ENCODE measurements at regions not wholly inside any gene's neighbourhood (a gene's known extent, or its start where the extent isn't known, plus 50 kb on each side); places are given as distances from the start of the nearest gene placed in this dataset.

DNA sequence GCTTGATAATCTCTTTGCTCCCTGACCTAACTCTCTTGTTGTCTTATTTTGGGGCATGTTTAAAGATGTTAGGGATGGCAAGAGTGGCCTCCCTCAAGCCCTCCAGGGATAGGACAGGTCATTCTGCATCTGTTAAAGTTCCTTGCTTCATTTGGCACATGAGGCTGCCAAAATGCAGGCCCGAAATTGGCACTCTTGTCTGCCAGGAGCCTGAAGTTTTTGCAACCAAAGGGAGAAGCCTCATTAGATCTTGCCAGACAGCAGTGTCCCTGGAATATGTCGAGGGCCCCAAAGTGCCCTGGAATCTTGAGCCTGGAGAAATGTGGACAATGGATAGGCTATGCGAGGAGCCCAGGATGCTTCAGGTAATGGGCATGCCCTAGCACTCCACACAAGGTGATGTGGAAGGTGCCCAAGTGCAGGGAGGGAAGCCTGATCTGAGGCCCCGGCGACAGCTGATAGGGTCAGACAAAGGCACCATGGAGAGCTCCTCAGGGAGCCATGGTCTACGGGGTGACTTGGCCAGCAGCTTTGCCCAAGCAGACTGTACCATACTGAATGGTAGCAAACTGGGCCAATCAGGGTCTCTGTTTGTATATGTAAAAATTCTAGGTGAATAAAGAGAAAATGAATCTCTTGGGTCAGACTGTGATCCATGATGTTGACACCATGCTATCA, 173.0 kb upstream of the WSCD2 start:
- DNase-seq: no peak
- in situ Hi-C loops (cut with MboI; ENCODE audit: low pct_unique_long_range_greater_than_20kb, low sequenced_read_pairs): no loop called here

DNA sequence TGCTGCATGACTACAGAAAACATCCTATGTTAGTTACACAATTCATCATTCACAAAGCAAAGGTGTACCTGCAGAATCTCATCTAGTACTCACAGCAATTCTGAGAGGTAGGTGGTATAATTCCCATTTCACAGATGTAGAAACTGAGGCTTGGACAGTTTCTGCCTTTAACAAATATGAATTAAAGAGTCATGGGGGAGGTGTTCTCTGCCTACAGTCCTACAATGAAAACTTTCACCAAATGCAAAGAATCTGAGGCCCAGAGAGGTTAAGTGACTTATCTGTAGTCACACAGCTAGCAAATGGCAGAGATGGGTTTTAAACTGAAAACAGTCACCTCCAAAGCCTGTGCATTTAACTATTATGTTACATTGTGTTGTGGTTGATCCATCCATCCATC, 171.6 kb upstream of the WSCD2 start:
- DNase-seq: no peak
- in situ Hi-C loops (cut with MboI; ENCODE audit: low pct_unique_long_range_greater_than_20kb, low sequenced_read_pairs): no loop called here

DNA sequence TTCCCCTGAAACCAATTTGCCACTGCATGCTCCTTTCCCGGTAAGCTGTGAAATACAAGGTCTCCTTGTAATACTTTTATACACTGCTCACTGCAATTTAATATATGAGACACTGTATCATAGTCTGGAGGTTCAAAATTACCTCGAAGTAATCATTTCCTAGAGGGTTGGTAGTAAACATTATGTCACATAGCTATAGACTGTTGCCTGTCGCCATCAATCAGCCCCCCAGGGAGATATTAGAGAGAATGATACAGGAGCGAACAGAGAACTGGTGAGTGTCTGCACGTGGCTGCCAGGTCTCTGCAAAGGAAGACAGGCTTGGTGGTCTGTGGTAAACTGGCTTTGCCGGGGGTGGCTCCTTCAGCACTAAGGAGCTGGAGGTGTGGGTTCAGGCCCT, 165.5 kb upstream of the WSCD2 start:
- no peak for DNase-seq
- in situ Hi-C loops (cut with MboI; ENCODE audit: low pct_unique_long_range_greater_than_20kb, low sequenced_read_pairs): no loop called here

DNA sequence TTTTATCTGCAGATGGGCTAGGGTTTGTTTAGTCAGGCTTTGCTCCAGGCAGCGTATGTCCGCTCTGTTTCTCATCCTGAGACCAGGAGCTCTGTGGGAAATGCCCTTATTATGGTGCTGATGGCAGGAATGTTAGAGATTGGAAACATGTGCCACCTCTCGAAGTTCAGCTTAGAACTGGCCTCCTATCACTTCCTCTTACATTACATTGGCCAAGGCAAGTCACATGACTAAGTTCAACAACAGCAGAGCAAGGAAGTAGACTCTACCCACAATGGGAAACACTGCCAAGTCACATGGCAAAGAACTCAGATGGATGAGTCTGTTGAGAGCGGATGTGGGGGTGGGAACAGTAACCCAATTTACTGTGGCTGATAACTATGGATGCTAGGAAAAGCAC, 161.9 kb upstream of the WSCD2 start:
- DNase-seq: no peak

DNA sequence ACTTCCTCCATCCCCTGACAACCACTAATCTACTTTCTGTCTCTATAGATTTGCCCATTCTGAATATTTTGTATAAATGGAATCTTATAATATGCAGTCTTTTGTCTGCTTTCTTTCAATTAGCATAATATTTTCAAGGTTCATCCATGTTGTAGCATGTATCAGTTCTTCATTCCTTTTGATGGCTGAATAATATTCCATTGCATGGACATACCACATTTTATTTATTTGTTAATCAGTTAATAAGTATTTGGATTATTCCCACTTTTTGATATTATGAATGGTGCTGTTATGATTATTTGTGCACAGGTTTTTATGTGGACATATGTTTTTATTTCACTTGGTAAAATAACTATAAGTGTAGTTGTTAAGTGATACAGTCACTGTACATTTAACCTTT, 155.1 kb upstream of the WSCD2 start:
- DNase-seq: no peak
- in situ Hi-C loops (cut with MboI; ENCODE audit: low pct_unique_long_range_greater_than_20kb, low sequenced_read_pairs): no loop called here

More for the DNA sequence above, 161.9 kb upstream of the WSCD2 start:
- in situ Hi-C loops (cut with MboI; ENCODE audit: low pct_unique_long_range_greater_than_20kb, low sequenced_read_pairs): no loop called here

DNA sequence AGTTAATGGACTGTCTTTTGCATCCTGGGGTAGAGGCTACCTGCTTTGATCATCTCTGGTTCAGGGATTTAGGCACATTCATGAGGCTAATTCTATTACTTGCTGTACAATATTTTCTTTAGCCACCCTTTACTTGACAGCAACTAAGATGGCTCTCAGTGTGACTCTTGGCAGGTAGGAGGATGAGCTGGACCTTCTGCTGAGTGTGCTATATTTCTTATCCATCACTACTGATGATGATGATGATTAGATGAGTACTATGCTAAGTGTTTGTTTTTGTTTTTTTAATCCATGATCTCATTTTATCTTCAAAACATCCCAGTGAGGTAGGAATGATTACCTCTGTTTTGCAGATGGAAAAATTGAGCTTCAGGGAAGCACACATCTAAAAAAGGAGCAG, 152.8 kb upstream of the WSCD2 start:
- in situ Hi-C loops (cut with MboI; ENCODE audit: low pct_unique_long_range_greater_than_20kb, low sequenced_read_pairs): no loop called here

DNA sequence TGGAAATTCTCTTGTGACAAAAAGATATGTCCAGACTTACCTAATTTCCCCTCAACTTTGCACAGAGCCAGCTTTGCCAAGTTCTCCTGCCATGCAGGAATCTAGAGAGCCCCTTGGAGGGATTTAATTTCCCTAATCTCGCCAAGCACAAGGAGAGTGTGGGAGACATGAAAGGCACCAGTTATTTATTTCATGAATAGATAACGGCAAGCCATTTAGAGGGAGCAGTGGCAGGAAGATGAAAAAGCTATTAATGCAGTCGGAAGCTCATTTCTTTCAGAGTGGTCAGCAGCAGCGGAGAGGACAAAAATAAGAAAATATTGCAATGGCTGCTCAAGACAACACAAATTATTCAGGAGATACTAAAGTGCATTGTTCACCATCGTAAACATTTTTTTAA, 150.9 kb upstream of the WSCD2 start:
- in situ Hi-C loops (cut with MboI; ENCODE audit: low pct_unique_long_range_greater_than_20kb, low sequenced_read_pairs): no loop called here
- no peak for DNase-seq

More for the DNA sequence above, 152.8 kb upstream of the WSCD2 start:
- DNase-seq: no peak

DNA sequence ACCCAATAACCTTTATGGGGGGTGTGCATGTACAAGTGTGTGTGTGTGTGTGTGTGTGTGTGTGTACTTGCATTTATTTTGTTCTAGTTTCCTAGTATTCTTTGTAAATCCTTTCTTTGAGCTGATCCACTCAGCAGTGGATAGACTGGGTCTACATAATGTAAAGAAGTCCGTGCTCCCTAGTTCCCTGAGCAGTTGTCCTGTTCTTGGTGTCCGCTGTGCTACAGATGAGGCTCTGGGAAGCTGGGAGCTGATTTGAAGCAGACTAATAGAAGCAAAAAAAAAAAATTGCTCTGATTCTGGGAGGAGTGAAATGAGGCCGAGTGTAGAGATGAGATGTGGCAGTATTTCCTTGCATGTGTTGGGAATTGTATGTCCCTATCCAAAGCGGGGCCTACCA, 150.4 kb upstream of the WSCD2 start:
- DNase-seq: no peak
- in situ Hi-C loops (cut with MboI; ENCODE audit: low pct_unique_long_range_greater_than_20kb, low sequenced_read_pairs): no loop called here

DNA sequence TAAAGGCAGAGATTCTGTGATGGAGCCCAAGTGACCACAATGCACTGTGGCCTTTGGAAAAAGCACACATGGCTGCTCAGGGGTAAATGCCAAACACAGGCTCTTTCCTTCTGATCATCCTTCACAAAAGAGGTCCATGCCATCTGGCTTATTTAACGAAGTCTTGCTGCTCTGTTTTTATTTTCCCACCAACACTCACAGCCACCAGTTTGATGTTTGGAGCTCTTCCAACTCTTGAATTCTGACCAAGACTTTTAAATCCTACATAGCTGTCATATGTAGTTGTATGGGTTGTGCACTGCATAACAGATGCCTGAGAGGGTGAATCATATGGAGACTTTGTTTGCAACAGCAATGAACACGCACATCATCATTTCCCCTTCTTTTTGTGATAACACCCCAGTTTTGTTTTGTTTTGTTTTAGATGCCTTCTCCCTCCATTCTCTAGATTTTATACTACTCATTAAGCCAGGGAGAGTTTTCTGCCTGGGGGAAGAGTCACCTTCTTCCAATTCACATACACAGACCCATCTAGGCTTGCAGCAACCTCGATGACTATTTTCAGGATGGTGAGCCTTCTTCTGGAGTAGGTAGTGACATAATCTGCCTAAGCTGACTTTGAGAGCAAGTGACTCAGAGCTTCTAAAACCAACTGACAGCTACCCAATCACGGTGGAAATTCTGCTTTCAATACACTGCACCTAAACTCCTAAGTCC, 145.2 kb upstream of the WSCD2 start:
- in situ Hi-C loops (cut with MboI; ENCODE audit: low pct_unique_long_range_greater_than_20kb, low sequenced_read_pairs): no loop called here
- DNase-seq: no peak

DNA sequence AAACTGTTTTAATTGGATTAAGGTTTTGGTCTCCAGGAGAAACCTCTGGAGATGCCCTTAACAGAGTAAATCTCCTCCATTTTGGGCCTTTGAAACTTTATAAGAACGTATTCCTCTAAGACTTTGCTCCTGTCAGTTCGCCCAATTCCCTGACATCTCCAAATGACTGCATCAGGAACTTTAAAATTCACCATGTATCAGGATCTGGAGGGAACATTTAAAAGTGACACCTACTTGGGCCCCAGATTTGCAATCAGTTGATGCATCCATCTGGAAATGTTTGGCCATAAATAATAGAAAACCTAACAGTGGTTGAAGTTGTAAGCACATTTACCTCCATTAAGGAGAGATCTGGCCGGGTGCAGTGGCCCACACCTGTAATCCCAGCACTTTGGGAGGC, 144.1 kb upstream of the WSCD2 start:
- in situ Hi-C loops (cut with MboI; ENCODE audit: low pct_unique_long_range_greater_than_20kb, low sequenced_read_pairs): no loop called here
- DNase-seq: no peak

DNA sequence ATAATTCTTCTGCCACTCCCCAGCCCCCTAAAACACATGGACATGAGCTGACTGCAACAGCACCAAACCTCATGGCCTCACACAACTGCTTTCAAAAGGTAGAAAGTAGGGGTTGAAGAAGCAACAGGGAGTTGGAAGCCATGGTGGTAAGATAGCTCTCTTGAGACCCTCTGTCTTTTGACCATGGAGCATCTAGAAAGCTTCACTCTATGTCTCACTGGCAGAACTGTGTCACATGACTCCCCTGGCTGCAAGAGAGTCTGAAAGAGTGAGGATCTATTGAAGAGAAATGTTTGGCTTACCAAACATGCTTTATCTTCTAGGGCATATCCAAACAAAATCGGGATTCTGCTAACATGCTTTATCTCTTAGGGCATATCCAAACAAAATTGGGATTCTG, 142.9 kb upstream of the WSCD2 start:
- no peak for DNase-seq
- in situ Hi-C loops (cut with MboI; ENCODE audit: low pct_unique_long_range_greater_than_20kb, low sequenced_read_pairs): no loop called here

DNA sequence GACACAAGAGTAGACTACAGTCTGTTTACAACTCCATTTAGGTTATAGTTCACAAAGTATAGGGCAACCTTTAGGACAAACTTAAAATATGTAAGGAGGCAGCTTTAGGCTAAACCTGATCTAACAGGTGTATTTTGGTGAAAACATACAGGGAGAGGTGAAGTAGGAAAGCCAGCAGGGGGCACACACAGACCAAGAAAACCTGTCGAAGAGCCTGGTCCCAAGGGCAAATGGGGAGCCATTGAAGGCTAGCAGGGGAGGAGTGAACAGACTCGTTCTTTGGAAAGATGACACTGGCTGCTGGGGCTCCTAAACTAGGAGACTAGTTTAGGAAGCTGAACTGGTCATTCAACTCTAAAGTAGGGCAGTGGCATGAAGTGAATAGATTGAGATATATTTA, 138.8 kb upstream of the WSCD2 start:
- peak; percentile 44 for DNase-seq
- in situ Hi-C loops (cut with MboI; ENCODE audit: low pct_unique_long_range_greater_than_20kb, low sequenced_read_pairs): no loop called here

DNA sequence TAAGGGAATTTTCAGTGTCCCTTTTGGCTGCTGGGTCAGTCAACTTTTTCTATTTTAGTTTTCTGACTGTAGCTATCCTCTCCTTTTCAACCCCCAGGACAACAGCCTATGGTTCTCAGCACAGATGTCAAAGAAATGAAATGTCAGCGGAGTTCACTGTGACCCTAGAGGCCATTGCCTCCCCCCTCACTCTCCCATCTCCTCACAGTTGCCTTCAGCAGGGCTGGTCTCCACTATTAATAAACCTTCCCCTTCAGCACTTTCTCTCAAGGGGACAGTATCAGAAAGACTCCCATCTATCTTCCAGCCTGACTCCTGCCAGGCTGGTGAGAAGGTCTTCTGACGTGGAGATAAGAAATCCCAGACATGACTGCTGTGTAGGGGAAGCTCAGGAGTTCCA, 137.1 kb upstream of the WSCD2 start:
- DNase-seq: no peak
- in situ Hi-C loops (cut with MboI; ENCODE audit: low pct_unique_long_range_greater_than_20kb, low sequenced_read_pairs): no loop called here

DNA sequence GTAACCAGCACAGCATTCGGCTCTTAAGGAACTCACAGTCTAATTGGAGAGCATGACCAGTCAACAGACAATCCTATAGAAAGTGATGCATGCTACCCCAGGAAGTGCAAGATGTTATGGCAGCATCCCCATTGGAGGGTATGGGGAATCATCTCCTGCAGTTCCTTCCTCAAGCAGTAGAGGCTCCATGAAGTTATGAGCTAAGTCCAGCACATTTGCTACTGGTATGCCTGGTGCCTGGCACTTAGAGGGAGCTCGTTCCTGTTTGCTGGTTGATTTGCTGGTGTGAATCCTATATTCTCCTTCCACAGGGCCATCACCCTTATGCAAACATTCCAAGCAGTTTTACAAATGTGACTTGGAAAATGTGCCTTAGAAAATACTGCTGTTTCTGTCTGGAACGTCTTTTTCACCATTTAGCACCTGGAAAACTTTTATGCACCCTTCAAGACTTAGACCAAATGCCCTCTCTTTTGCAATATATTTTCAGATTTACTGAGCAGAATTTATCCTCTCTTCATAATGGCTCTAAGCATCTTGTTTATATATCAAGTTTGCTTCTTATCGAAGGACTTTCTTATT, 136.1 kb upstream of the WSCD2 start:
- in situ Hi-C loops (cut with MboI; ENCODE audit: low pct_unique_long_range_greater_than_20kb, low sequenced_read_pairs): no loop called here
- peak; percentile 37 for DNase-seq

DNA sequence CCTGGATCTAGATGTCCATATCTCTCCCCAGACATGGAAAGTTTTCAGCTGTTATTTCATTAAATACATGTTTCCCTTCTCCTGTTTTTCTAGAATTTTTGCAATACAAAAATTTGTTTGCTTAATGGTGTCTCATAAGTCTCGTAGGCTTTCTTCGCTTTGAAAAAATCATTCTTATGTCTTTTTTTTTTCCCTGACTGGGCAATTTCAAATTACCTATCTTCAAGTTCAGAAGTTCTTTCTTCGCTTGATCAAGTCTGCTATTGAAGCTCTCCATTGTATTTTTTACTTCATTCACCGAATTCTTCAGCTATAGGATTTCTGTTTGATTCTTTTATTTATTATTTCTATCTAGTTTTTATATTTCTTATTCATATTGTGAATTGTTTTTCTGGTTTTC, 130.2 kb upstream of the WSCD2 start:
- no peak for DNase-seq
- in situ Hi-C loops (cut with MboI; ENCODE audit: low pct_unique_long_range_greater_than_20kb, low sequenced_read_pairs): no loop called here

DNA sequence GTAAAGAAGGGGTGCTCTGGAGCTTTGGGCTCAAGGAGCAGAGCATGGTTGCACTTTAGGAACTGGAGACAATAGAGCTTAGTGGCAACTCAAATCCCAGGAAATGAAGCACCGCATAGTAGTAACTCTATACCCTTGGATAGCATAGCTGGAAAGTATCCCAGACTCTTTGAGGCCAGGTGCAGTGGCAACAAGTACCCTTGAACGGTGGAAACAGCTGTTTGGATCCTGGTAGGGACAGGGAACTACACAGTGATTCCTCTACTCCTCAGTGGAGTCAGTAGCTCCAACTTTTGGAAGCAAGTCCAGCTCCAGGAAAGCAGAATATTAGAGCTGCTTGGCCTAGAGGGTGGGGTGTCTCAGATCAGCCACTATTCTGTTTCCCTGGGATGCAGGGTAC, 129.0 kb upstream of the WSCD2 start:
- in situ Hi-C loops (cut with MboI; ENCODE audit: low pct_unique_long_range_greater_than_20kb, low sequenced_read_pairs): no loop called here
- DNase-seq: no peak

DNA sequence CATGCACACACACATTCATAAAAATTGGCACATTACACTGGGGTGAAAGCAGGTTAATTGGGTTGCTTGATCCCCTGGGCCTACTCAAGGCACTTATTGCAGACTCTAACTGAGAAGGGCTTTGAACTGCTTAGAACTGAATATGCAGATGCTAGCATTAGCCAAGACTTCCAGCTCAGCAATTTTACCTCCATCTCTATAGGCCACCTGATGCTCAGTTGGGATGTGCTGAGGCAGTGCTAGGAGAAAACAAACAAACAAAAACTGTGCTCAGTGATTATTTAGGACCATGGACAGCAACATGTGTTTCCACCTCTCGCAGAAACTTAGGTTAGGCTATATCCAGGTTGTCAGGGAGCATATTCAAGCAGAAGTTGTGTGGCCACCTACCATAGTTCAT, 124.8 kb upstream of the WSCD2 start:
- in situ Hi-C loops (cut with MboI; ENCODE audit: low pct_unique_long_range_greater_than_20kb, low sequenced_read_pairs): no loop called here
- DNase-seq: peak; percentile 5

DNA sequence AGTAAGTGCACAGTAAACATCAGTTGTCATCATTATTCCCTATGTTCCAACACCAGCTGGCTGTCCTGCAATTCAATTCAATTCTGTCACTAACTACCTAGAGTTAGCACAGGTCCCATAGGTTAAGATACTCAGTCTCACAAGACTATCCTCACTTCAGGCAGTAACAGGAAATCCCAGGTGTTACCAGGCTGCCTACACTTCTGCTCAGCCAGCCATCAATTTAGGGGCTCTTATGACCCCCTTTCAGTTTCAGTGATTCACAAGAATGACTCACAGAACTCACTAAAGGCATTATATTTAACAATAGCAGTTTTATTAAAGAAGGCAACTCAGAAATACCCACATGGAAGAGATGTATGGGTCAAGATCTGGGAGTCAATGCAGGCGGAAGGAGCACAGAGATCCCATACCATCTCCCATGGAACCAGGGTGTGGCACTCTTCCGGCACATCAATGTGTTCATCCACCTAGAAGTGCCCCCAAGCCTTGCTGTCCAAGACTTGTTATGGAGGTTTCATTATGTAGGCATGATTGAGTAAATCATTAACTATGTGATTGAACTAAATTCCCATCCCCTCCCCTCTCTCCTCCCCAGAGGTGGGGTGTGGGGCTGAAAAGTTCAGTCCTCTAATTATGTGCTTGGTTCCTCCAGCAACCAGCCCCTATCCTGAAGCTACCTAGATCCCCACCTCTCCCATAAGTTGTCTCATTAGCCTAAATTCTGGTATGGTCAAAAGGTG, 120.8 kb upstream of the WSCD2 start:
- no peak for DNase-seq
- in situ Hi-C loops (cut with MboI; ENCODE audit: low pct_unique_long_range_greater_than_20kb, low sequenced_read_pairs): no loop called here

DNA sequence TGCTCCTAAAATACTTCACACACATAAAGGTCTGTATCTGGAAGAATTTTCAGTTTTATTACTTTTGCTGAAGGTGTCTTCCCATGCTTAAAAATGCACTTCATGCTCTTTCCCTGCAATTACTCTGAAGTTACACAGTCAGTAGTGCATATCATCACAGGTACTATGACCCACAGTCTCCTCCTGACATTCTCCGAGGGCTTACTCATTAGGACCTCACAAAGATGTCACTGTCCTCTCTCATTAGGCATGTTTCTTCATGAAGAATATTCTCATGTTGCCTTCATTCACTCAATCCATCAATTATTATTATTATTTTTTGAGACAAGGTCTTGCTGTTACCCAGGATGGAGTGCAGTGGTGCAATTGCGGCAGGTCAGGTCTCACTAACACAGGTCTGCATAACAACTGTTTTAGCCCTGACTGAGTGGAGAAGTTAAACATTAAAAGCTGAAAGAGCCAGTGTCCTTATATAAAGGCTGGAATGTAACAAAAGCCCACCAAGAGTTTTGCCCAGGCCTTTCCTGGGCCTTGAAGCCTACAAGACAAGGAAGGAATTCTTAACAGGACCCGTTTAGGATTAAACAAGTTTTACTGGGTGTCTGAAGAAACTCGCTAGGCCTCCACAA, 119.5 kb upstream of the WSCD2 start:
- no peak for DNase-seq
- in situ Hi-C loops (cut with MboI; ENCODE audit: low pct_unique_long_range_greater_than_20kb, low sequenced_read_pairs): no loop called here
